GM06990 (cell line): ENCODE measurements at regions not wholly inside any gene's neighbourhood (a gene's known extent, or its start where the extent isn't known, plus 50 kb on each side); places are given as distances from the start of the nearest gene placed in this dataset.

Experiments
- DNase-seq: peaks from one replicate; pipeline ENCODE4 v3.0.0-alpha.2; 2011; ENCODE audit not compliant: insufficient read length; ENCODE audit errors: extremely low read depth
- H3K27me3 ChIP-seq: replicated peaks from 2 replicates; pipeline ENCODE4 v1.6.0; 2011; ENCODE audit warnings: low read length; ENCODE audit not compliant: control insufficient read depth, insufficient read depth
- H3K36me3 ChIP-seq: 2 replicates; pipeline ENCODE4 v1.5.1; 2011; ENCODE audit warnings: low read length; ENCODE audit not compliant: control insufficient read depth, insufficient read depth
- H3K4me3 ChIP-seq: replicated peaks from 2 replicates; pipeline ENCODE4 v1.5.1; 2011; ENCODE audit warnings: low read depth, mild to moderate bottlenecking, control low read depth, low read length
- CTCF ChIP-seq: IDR thresholded peaks from 2 replicates; pipeline ENCODE4 v1.5.1; 2011; ENCODE audit warnings: low read length, control low read depth, mild to moderate bottlenecking, inconsistent platforms; ENCODE audit not compliant: insufficient read depth, poor library complexity, severe bottlenecking

GRCh38 chr21:38986406-38986805, 180.7 kb downstream of the ETS2 start:
- peaks cover 3% of the 10 kb centered on the region for H3K27me3 ChIP-seq
- DNase-seq, result no peak
- H3K4me3 ChIP-seq, result no peak overlapping the region
- H3K36me3 ChIP-seq, result no peaks in the 10 kb centered on the region
- TF ChIP-seq CTCF, result no peak

GRCh38 chr21:38985568-38986378, 180.0 kb downstream of the ETS2 start:
- Histone ChIP-seq H3K36me3 (no peaks in the 10 kb centered on the region), H3K4me3 (no peak overlapping the region), H3K27me3 (peaks cover 3% of the 10 kb centered on the region)
- peak; percentile 34 for DNase-seq
- TF ChIP-seq CTCF, result no peak

- H3K36me3 ChIP-seq, result no peaks in the 10 kb centered on the region
- DNase-seq, result no peak
- TF ChIP-seq CTCF, result no peak
- peaks cover 3% of the 10 kb centered on the region for H3K27me3 ChIP-seq
- H3K4me3 ChIP-seq, result no peak overlapping the region
Observed at GRCh38 chr21:38984982-38985567, 179.3 kb downstream of the ETS2 start.

GRCh38 chr21:38984568-38984967, 178.8 kb downstream of the ETS2 start:
- TF ChIP-seq CTCF, result no peak
- no peak for DNase-seq
- H3K4me3 ChIP-seq, result no peak overlapping the region

GRCh38 chr21:38983560-38983959, 177.8 kb downstream of the ETS2 start:
- Histone ChIP-seq H3K27me3 (no peaks in the 10 kb centered on the region; the same call in 1 of the 2 replicates), H3K4me3 (no peak overlapping the region), H3K36me3 (no peaks in the 10 kb centered on the region)
- DNase-seq, result no peak
- no peak for TF ChIP-seq CTCF

More at GRCh38 chr21:38984568-38984967, 178.8 kb downstream of the ETS2 start:
- H3K36me3 ChIP-seq, result no peaks in the 10 kb centered on the region
- H3K27me3 ChIP-seq, result no peaks in the 10 kb centered on the region; the same call in 1 of the 2 replicates
